DOHH2 (cell line): ENCODE measurements at regions not wholly inside any gene's neighbourhood (a gene's known extent, or its start where the extent isn't known, plus 50 kb on each side); places are given as distances from the start of the nearest gene placed in this dataset.

Experiments used
- H3F3A ChIP-seq: fragments of 200-600 bp; sonication (generic), shearing (Covaris generic); 2 replicates; pipeline ENCODE4 v1.6.0; 2016; ENCODE audit warnings: antibody characterized with exemption, mild to moderate bottlenecking; ENCODE audit not compliant: control insufficient read depth, insufficient read depth
- H3K27ac ChIP-seq: fragments of 200-600 bp; sonication (generic); 2 replicates; pipeline ENCODE4 v1.5.1; 2014; ENCODE audit warnings: low read depth, mild to moderate bottlenecking, low read length, moderate library complexity
- H3K27me3 ChIP-seq: fragments of 200-600 bp; sonication (generic); 2 replicates; pipeline ENCODE4 v1.6.1; 2014; ENCODE audit warnings: mild to moderate bottlenecking, low read length, mixed read lengths; ENCODE audit not compliant: control insufficient read depth
- H3K36me3 ChIP-seq: fragments of 200-600 bp; sonication (generic); 2 replicates; pipeline ENCODE4 v1.6.1; 2014; ENCODE audit warnings: mild to moderate bottlenecking, low read length, moderate library complexity, mixed read lengths; ENCODE audit not compliant: control insufficient read depth
- H3K4me1 ChIP-seq: fragments of 200-600 bp; sonication (generic); 2 replicates; pipeline ENCODE4 v1.6.1; 2014; ENCODE audit warnings: mild to moderate bottlenecking, low read length, mixed read lengths; ENCODE audit not compliant: control insufficient read depth
- H3K4me2 ChIP-seq: fragments of 200-600 bp; sonication (generic); 2 replicates; pipeline ENCODE4 v1.6.0; 2014; ENCODE audit warnings: mild to moderate bottlenecking, low read length, moderate library complexity
- H3K4me3 ChIP-seq: fragments of 200-600 bp; sonication (generic); 2 replicates; pipeline ENCODE4 v1.5.1; 2014; ENCODE audit warnings: mild to moderate bottlenecking, low read length, mixed read lengths
- H3K79me2 ChIP-seq: fragments of 200-600 bp; sonication (generic); 2 replicates; pipeline ENCODE4 v1.6.1; 2014; ENCODE audit warnings: mild to moderate bottlenecking, low read length, mixed read lengths; ENCODE audit not compliant: control insufficient read depth
- H3K9me2 ChIP-seq: fragments of 200-600 bp; sonication (generic); replicated peaks from 2 replicates; pipeline ENCODE4 v1.6.1; 2014; ENCODE audit warnings: mild to moderate bottlenecking, low read length, mixed read lengths; ENCODE audit not compliant: control insufficient read depth
- H3K9me3 ChIP-seq: fragments of 200-600 bp; sonication (generic); 2 replicates; pipeline ENCODE4 v1.6.1; 2014; ENCODE audit warnings: antibody characterized with exemption, low read length, mixed read lengths; ENCODE audit not compliant: control insufficient read depth, insufficient read depth
- H4K20me1 ChIP-seq: fragments of 200-600 bp; sonication (generic); 2 replicates; pipeline ENCODE4 v1.6.0; 2014; ENCODE audit warnings: low read depth, mild to moderate bottlenecking, antibody characterized with exemption, low read length, moderate library complexity; ENCODE audit not compliant: control insufficient read depth, insufficient read depth
- CTCF ChIP-seq: fragments of 200-600 bp; sonication (generic); IDR thresholded peaks from one replicate; pipeline ENCODE4 v1.5.1; 2014; ENCODE audit warnings: antibody characterized with exemption, mild to moderate bottlenecking, low read depth, low read length; ENCODE audit not compliant: poor library complexity, severe bottlenecking
- EZH2phosphoT487 ChIP-seq: fragments of 200-600 bp; sonication (generic); IDR thresholded peaks from 2 replicates; pipeline ENCODE4 v1.6.1; 2017; ENCODE audit warnings: borderline replicate concordance, mild to moderate bottlenecking, antibody characterized with exemption, low read length, moderate library complexity, mixed read lengths

- no peaks in the 10 kb centered on the region for H3K9me2 ChIP-seq
- H3K4me2 ChIP-seq, result no peak overlapping the region
Measured at GRCh38 chr7:46485481-46486065, 564.5 kb upstream of the IGFBP3 start.

GRCh38 chr7:46484906-46485305, 563.8 kb upstream of the IGFBP3 start:
- no peak overlapping the region for H3K4me3 ChIP-seq
- H4K20me1 ChIP-seq, result no peaks in the 10 kb centered on the region
- H3K4me1 ChIP-seq, result no peaks in the 10 kb centered on the region
- no peaks in the 10 kb centered on the region for H3K9me3 ChIP-seq
- H3K9me2 ChIP-seq, result no peaks in the 10 kb centered on the region
- no peaks in the 10 kb centered on the region for H3F3A ChIP-seq
- H3K4me2 ChIP-seq, result no peak overlapping the region
- TF ChIP-seq EZH2phosphoT487 (no peak), CTCF (no peak)
- H3K79me2 ChIP-seq, result no peaks in the 10 kb centered on the region
- H3K36me3 ChIP-seq, result no peaks in the 10 kb centered on the region
- H3K27ac ChIP-seq, result no peak overlapping the region
- H3K27me3 ChIP-seq, result no peaks in the 10 kb centered on the region

More at GRCh38 chr7:46485481-46486065, 564.5 kb upstream of the IGFBP3 start:
- TF ChIP-seq EZH2phosphoT487, result no peak
- no peak for TF ChIP-seq CTCF
- no peaks in the 10 kb centered on the region for H3K27me3 ChIP-seq
- no peaks in the 10 kb centered on the region for H3K36me3 ChIP-seq
- no peaks in the 10 kb centered on the region for H3K9me3 ChIP-seq
- H3K4me1 ChIP-seq, result no peaks in the 10 kb centered on the region
- H3F3A ChIP-seq, result no peaks in the 10 kb centered on the region
- H3K4me3 ChIP-seq, result no peak overlapping the region
- no peaks in the 10 kb centered on the region for H4K20me1 ChIP-seq
- no peak overlapping the region for H3K27ac ChIP-seq
- no peaks in the 10 kb centered on the region for H3K79me2 ChIP-seq

GRCh38 chr7:46480619-46481018, 559.5 kb upstream of the IGFBP3 start:
- H3K4me1 ChIP-seq, result no peaks in the 10 kb centered on the region
- H3F3A ChIP-seq, result no peaks in the 10 kb centered on the region
- no peak overlapping the region for H3K4me3 ChIP-seq
- no peaks in the 10 kb centered on the region for H3K9me3 ChIP-seq
- no peaks in the 10 kb centered on the region for H4K20me1 ChIP-seq
- TF ChIP-seq CTCF, result no peak
- no peak for TF ChIP-seq EZH2phosphoT487
- no peak overlapping the region for H3K27ac ChIP-seq
- no peak overlapping the region for H3K4me2 ChIP-seq
- H3K9me2 ChIP-seq, result no peaks in the 10 kb centered on the region
- no peaks in the 10 kb centered on the region for H3K36me3 ChIP-seq
- no peaks in the 10 kb centered on the region for H3K79me2 ChIP-seq
- H3K27me3 ChIP-seq, result no peaks in the 10 kb centered on the region
